Inferior parietal cortex (tissue), 1 donor: ENCODE measurements at regions not wholly inside any gene's neighbourhood (a gene's known extent, or its start where the extent isn't known, plus 50 kb on each side); places are given as distances from the start of the nearest gene placed in this dataset.
"Not testable (repeated sequence)": the region's sequence is repeated elsewhere in the genome, so short reads cannot be mapped to it uniquely, and the experiment has no call there.

ENCODE experiments used
- DNase-seq: peaks from one replicate; pipeline ENCODE4 v3.0.0-alpha.2; 2016; ENCODE audit errors: extremely low spot score

GRCh38 chr13:79874396-79875360 is 393.7 kb downstream of the NDFIP2 start:
- DNase-seq: no peak

DNA sequence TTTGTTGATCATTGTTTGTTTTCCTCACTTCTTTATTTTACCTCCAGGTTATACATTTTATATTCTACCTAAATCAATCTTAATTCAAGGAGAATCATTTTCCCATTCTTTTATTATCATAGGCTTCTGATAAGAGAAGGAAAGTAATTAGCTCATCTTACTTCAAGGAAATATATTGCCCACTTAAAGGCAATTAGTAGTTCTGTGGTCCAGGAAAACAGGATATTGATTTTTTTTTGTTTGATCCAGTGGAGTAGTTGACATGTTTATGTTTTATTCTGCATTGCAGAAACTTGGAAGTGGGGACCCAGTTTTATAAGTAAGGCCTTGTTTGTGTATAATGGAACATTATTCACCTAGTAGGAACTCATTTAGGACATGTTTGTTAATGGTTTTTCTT is 390.6 kb downstream of the NDFIP2 start:
- DNase-seq: no peak

- DNase-seq: no peak
These were observed 389.8 kb downstream of the NDFIP2 start for GRCh38 chr13:79870766-79871165.

DNA sequence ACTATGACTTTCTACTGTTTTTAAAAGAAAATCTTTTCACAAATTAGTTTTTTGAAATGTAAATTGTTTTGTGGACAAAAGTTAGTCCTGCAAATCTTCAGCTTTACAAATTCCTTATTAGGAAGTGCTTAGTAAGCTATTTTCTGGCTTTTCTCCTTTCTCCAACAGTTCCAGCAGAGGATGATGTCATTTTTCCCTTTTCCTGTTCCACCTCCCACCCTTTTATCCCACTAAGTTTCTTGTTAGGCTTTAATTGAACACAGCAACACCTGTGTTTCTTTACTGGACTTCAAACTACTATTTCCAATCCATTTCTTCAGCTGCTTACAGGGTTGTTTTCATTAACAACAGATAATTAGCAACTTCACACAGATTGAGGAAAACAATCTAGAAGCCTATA is 389.2 kb downstream of the NDFIP2 start:
- no peak for DNase-seq

DNA sequence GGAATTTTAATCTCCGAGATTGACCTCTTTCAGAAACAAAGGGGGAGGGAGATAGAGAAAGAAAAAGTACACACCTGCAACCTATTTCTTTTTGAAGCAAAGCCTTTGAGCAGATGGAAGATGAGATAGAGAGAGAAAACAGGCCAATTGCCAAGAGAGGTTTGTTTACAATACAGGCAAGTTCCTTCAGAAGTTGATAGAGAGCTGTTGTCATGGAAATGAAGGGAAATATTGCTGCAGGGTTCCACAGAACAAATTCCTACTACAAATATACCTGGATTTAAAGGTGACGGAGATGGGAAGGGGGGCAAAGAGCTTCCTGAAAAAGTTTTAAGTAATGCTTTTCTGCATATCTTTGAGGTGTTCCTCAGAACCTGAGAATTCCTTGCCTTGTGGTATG is 388.4 kb downstream of the NDFIP2 start:
- no peak for DNase-seq

DNA sequence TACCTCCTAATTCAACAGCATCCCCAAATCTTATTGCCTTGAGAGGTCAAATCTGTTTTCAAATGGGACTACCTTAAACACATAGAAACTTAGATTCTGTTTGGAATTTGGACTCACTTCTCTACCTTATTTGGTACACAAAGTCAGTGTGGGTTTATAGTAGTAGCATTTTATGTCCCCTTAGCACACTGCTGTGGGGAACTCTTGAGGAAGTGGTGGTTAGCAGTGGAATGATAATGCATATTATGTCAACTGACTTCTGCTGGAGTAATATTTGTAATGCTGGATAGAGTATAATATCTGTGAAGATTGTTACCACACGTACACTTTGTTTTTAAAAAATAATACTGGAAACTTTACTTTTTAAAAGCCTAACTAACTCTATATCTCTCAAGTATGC is 386.3 kb downstream of the NDFIP2 start:
- no peak for DNase-seq

DNA sequence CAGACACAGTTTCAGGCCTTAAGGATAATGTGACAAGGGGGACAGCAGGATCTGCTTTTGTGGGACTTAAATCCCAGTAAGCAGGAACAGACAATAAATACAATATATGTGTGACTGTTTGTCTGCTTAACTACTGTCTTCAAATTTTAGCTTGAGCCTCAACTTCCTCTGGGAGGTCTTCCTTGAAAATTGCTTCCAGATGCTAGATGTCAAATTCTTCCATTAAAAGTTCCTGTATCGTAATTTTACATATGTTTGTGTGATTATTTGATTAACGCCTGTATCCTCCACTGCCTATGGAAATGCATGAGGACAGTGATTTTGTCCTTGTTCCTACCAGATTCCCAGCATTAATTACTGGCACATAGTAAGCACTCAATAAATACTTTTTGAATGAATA is 385.5 kb downstream of the NDFIP2 start:
- DNase-seq: no peak

GRCh38 chr13:79862515-79862914 is 381.6 kb downstream of the NDFIP2 start:
- no peak for DNase-seq

- no peak for DNase-seq
These were observed 380.8 kb downstream of the NDFIP2 start for GRCh38 chr13:79861731-79862130.

DNA sequence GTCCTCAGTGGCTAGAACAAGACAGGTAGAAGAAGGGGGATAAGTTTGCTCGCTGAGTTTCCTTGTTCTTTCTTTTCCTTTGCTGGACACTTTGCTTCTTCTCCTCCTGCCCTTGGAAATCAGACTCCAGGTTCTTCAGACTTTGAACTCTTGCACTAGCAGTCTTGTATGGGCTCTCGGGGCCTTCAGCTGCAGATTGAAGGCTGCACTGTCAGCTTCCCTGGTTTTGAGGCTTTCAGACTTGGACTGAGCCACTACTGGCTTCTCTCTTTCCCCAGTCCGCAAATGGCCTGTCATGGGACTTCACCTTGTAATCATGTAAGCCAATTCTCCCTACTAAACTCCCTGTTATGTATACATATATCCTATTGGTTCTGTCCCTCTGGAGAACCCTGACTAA is 379.8 kb downstream of the NDFIP2 start:
- no peak for DNase-seq

DNA sequence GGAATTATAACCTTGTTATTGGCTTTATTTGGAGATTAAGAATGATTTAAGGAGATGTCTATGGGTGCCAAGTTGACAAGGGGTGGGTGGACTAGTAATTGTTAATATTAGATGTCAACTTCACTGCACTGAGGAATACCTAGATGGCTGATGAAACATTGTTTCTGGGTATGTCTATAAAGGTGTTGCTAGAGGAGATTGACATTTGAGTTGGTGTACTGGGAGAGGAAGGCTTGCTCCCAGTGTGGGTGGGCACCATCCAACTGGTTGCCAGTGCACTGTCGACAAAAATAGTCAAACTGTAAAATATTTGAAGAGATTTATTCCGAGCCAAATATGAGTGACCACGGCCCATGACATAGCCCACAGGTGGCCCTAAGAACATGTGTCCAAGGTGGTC is 378.8 kb downstream of the NDFIP2 start:
- DNase-seq: no peak

DNA sequence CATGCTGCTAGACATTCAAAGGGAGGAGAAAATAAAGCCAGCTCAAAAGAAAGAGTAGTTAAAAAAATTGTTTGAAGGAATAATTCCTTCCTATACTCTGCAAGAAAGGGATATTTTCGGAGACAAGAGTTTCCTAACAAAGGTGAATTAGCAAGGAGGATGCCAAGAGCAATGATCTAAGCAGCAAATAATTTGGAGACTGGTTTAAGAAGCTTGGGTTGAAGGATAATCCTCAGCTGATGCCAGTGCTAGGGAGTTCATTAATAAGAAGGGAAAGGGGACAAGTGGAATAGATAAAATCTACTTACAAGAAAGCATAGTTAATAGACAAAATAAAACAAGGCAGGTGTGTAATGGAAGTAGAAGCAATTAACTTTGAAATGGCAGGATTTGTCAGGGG is 372.3 kb downstream of the NDFIP2 start:
- no peak for DNase-seq

- DNase-seq: no peak
These were observed 370.4 kb downstream of the NDFIP2 start for GRCh38 chr13:79851318-79851717.

- DNase-seq: peak; percentile 31
These were observed 367.1 kb downstream of the NDFIP2 start for GRCh38 chr13:79847882-79848592.

DNA sequence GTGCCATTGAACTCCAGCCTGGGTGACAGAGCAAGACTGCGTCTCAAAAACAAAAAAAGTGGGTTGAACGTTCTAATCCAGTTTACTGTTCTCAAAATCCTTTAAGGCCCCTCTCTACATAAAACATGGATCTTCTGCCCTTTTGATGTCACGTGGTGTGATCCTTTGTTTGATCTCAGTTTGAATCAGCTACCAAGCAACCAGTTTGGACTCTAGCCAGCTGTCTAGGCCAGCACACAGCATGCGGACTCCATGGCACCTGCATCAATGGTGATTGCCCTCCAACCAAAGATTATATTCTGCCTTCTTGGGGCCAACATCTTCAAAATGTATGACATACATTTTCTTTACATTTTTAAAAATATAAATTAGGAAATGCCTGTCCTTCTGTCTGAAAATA is 365.4 kb downstream of the NDFIP2 start:
- no peak for DNase-seq

DNA sequence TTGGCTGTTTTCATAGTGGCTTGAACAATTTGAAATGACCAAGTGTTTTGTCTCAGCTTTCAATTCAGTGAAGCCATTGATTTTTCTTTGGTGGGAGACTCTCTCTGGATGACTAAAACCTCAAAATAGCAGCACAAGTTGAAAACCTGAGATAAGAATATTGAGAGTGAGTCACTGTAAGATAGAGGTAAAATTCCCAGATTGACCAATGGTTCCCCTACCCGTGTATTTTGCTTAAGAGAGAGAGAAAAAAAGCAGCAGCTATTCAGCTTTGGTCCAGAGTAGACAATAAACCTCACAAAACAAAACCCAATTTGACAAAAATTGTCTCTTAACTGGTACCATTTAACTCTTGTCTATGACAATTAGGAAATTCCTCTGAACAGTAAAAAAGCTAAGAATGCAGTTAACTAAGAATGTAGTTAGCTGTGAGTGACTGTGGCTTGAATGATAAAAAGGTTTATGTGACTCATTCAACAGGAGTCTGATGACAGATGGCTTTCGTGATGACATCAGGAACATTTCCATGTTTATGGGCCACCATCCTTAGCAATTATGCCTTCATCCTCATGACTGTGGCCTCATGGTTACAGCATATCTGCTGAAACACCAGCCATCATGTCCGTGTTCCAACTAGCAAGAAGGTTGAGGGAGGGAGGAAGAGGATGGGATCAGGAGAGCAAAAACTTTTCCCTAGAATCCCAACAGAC is 356.9 kb downstream of the NDFIP2 start:
- no peak for DNase-seq

GRCh38 chr13:79836121-79836520 is 355.2 kb downstream of the NDFIP2 start:
- not testable (repeated sequence) for DNase-seq

DNA sequence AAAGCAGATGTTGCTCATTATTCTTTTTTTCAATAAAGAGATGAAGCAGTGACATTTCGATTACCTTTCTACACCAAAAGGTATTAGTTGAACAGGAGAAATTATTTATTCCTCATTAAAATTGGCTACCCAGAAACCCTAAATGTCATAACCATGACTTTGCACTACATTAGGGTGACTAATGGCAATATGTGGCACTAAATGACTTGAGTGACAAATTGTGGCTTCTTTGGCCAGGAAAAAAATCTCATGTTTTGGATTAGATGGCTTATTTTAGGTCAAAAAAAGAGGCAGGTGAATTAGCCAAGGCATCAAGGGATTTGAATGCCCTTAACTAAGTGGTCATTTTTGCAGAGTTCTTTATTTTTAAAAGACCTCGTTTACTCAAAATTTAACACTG is 353.9 kb downstream of the NDFIP2 start:
- no peak for DNase-seq

DNA sequence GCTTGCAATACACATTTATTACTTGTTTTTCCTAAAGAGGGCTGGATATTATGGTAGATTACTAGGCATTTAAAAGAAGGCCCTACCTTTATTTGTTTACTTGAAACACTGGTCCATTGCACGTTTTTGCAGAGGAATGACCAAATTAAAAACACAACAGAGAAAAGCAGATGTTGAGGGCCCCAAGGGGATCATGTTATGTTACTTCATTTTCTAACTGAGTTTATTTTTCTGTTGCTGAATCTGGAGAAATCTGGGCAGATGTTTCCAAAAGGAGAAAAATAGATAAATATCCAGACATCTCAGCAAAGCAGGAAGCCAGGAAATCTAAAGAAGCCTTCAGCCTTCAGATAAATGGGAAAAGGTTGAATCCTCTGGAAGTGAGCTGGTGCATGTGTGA is 353.0 kb downstream of the NDFIP2 start:
- no peak for DNase-seq

DNA sequence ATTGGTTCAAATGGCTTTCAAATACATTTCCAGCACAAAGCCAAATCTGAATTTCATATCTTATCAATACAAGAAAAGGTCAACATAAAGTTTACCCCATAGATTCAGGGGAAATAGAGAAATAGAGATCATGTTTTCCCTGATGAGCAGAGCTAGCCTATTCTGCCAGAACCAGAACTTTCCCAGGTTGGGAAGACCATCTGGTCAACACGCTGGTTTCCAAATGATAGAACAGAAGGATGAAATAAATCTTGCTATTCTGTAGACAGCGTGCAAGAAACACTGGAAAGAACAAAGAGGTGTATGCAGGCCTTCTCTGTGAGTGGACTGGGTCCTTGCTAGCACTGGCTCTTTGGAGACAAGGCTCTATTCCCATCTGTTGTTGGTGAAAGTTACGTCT is 350.6 kb downstream of the NDFIP2 start:
- DNase-seq: no peak

GRCh38 chr13:79830945-79831344 is 350.0 kb downstream of the NDFIP2 start:
- no peak for DNase-seq

DNA sequence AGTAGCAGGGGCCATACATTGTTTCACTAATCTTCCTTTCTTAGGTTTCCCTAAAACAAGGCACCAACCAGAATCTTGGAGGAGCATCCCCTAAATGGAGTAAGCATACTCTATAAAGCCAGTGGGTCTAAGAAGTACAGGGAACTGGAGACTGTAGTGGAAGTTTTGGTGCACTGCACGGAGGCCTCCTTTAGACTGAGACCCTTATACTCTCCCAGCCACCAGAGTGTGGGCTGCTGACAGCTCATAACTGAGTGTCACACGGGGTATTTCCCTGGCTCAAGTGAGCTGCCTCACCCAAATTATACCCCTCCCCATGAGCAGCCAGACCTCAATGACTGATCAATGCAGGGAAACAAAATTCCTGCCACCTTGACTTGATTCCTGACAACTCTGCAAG is 349.5 kb downstream of the NDFIP2 start:
- DNase-seq: no peak
